H1 (cell line): ENCODE measurements at regions not wholly inside any gene's neighbourhood (a gene's known extent, or its start where the extent isn't known, plus 50 kb on each side); places are given as distances from the start of the nearest gene placed in this dataset.

ENCODE experiments used
- CEBPB ChIP-seq: IDR thresholded peaks from 2 replicates; pipeline ENCODE4 v1.6.1; 2012; ENCODE audit warnings: low read depth, low read length
- CTCF ChIP-seq, 3 experiments: IDR thresholded peaks; 1 replicate in 2 of 3; 2 replicates in 1 of 3; pipeline versions ENCODE4 v1.5.1 to v1.6.1; 2011; ENCODE audit warnings: low read length in 3 of 3, mild to moderate bottlenecking in 3 of 3, inconsistent platforms in 2 of 3, low read depth in 1 of 3, moderate library complexity in 1 of 3; ENCODE audit not compliant: insufficient read depth in 1 of 3; ENCODE audit errors: control extremely low read depth in 1 of 3
- EZH2 ChIP-seq: fragments of 200-600 bp; sonication (generic); IDR thresholded peaks from 2 replicates; pipeline ENCODE4 v1.7.1; 2012; ENCODE audit warnings: low read depth, mild to moderate bottlenecking, moderate library complexity, low read length, inconsistent platforms; ENCODE audit not compliant: severe bottlenecking
- JUND ChIP-seq: IDR thresholded peaks from 2 replicates; pipeline ENCODE4 v1.6.1; 2011; ENCODE audit warnings: mild to moderate bottlenecking, improper control_type of control experiment, low read length
- MAX ChIP-seq: IDR thresholded peaks from 2 replicates; pipeline ENCODE4 v1.6.1; 2012; ENCODE audit warnings: inconsistent platforms
- POLR2AphosphoS5 ChIP-seq: IDR thresholded peaks from 2 replicates; pipeline ENCODE4 v1.6.1; 2011; ENCODE audit warnings: low read depth, low read length
- RXRA ChIP-seq: IDR thresholded peaks from 2 replicates; pipeline ENCODE4 v1.6.1; 2011; ENCODE audit warnings: low read depth, mild to moderate bottlenecking, low read length, moderate library complexity; ENCODE audit not compliant: insufficient read depth
- SP1 ChIP-seq: IDR thresholded peaks from 2 replicates; pipeline ENCODE4 v1.6.1; 2011; ENCODE audit warnings: low read depth, low read length
- USF2 ChIP-seq: IDR thresholded peaks from 2 replicates; pipeline ENCODE4 v1.6.1; 2011; ENCODE audit warnings: low read length, improper control_type of control experiment

- TF ChIP-seq EZH2 = no peak
- TF ChIP-seq MAX = no peak
- no peak for TF ChIP-seq RXRA
- TF ChIP-seq USF2 = no peak
- TF ChIP-seq CTCF (IDR thresholded peaks at IDR 0.05; ENCODE audit: control extremely low read depth in 1 of 3, insufficient read depth in 1 of 3, low read depth in 1 of 3, low read length in 3 of 3) = no peak
- no peak for TF ChIP-seq JUND
- no peak for TF ChIP-seq SP1
- no peak for TF ChIP-seq CEBPB
- no peak for TF ChIP-seq POLR2AphosphoS5
These were observed 709.4 kb downstream of the VRK1 start for GRCh38 chr14:97506626-97507025.
